GM21737 (cell line): ENCODE measurements at regions not wholly inside any gene's neighbourhood (a gene's known extent, or its start where the extent isn't known, plus 50 kb on each side); places are given as distances from the start of the nearest gene placed in this dataset.

Experiments used
- ATAC-seq: cut with Tn5 transposase; IDR thresholded peaks from one replicate; pipeline ENCODE4 v1.9.1; 2021; ENCODE audit warnings: mild to moderate bottlenecking, moderate library complexity; ENCODE audit not compliant: unreplicated experiment

DNA sequence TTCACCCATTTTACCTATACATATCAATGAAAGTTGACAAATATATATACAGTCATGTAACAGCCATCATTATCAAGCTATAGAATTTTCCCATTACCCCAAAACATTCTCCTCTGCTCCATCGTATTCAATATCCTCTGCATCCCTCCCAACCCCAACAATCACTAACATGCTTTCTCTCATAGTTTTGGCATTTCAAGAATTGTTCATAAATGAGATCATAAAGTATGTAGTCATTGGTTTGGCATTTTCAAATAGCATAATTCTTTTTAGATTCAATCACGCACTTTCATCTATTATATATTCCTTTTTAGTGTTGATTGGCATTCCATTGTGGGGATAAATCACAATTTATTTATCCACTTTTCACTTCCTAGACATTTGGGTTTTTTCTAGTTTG, 866.0 kb upstream of the TMEM132C start:
- no peak for ATAC-seq

DNA sequence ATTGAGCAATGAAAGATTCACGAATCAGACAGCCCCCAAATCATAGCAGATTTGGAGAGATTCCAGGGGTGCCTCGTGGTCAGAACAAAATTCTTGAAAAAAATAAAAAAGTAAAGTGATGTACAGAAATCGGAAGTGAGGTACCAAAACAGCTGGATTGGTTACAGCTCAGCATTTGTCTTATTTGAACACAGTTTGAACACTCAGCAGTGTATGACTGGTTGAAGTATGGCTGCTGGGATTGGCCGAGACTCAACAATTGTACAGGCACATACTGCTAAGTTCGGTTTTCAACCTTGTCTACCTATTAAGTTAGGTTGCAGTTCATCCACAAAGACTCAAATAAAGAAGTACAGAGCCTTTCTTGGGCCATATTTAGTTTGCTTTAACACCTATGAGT, 865.4 kb upstream of the TMEM132C start:
- ATAC-seq: no peak

DNA sequence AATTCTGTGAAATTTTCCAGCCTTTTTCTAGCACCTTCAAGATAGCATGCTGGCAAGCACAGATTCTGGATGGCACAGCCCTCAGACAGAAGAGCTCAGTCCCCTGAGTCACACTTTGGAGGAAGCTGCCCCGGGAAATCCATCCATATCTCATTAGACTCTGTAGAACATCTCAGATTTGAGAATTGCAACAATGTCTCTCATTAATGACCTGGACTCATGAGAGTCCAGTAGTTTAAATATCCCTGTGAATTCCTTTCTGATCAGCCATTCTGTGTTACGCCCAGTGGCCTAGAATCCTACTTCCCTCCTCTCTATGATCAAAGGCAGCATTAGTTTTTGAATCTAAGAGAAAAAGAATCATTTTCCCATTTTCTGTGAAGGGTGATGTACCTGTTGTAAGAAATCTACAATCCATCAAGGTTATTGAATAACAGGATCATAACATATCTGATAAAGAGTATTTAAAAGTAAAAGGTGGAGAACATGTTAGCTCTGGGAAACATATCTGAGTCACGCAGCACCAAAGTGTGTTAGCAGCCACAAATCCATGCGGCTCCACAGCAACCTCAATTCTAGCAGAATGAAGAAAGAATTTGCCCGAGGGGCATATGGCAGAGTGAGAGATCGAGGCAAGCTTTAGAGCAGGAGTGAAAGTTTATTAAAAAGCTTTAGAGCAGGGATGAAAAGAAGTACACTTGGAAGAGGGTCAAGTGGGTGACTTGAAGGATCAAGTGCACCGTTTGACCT, 855.6 kb upstream of the TMEM132C start:
- no peak for ATAC-seq

DNA sequence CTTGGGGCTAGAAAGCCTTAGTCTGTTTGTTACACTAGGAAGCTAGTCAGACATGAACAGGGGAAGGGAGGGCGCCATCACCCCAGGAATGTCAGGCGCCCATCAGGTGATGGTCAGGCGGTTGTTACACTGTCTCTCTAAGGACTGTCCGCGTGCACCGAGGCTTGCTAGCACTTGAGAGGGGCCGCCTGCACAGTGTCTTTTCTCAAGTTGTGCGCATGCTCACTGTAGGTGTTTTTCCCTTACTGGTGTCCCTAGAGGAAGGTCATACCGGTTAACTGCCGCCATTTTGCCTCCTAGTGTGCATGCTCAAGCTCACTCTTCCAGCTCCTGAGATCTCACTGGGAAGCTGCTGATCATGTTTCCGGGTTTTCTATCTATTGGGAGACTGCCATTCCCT, 855.0 kb upstream of the TMEM132C start:
- ATAC-seq: no peak

DNA sequence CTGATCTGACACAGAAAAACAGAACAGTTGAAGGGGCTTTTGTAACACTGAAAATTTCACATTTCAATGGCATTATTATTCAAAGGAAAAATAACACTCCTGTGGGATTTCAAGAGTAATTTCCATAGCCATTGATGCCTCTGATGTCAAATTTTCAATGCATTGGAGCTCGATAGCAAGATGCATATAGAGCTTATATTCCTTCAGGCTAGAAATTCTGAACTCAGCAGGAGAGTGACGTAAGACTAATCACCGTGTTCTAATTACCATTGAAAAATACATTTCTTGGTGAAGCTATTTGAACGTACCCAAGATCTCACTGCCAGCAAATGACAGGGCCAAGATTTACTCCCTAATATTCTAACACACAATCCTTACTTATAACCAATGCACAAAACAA, 854.1 kb upstream of the TMEM132C start:
- ATAC-seq: no peak

DNA sequence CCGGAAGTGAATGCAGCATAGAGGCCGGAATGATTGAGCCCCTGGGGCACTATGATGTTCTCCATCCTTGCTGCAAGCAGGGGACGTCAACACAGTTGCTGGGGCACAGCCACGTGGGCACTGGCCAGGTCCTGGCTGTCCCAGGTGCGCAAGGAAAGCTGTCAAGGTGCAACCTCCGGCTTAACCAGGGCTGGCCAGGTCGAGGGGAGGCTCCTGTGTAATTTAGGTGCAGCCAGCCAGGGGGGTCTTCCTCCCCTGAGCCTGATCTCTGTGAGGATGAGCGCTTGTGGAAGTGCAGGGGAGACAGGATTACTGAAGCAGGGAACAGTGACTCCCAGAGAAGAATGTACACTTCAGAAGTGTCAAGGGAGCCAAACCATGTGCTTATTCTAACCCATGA, 852.8 kb upstream of the TMEM132C start:
- no peak for ATAC-seq

DNA sequence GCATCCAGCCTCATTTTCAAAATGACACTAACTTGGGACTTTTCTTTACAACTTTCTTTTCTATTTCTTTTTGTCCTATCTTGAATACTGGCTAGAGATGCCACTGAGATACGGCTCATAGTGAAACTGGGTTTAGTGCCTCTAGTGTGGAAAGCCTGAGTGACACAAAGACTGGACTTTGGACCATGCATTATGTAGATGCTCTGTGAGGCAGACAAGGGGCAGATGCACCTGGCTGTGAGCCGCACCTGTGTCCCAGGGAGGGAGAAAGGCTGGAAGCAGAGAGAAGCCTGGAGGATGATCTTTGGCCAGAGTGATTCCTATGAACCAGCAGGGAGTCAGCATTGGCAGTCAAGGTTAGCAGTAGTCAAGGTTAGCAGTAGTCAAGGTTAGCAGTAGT, 852.3 kb upstream of the TMEM132C start:
- no peak for ATAC-seq

DNA sequence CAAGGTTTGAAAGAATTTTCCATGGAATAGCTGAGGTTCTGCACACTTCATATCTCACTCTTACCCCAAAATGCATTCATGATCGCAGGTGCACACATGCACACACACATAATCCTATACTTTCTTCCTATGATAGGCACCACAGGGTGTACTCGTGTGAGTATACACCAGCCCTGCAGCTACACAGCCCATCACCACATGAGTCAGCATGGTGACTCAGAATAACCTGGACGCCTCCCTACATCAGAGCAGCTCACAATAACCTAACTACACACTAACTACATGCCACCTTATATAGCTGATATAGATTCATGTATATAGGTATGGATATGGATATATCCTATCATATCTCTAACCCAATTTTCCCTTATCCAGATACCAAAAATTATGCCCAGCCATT, 850.2 kb upstream of the TMEM132C start:
- no peak for ATAC-seq

DNA sequence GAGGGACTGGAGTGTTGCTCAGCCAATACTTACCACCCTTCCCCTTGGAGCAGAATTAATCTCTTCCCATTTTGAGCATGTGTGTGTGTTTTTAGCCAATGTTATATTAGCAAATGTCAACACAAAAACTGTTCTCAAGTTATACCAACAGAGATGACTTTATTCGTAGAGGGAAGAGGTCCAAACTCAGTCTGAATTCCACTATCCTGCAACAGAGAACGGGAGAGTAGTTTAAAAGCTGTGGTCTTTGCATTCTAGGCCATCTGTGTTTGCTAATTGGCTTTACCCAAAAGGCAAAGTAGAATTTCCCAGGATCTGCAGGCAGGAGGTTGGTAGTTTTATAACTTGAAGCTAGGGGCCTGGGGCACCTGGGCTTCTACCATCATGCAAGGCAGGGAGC, 847.9 kb upstream of the TMEM132C start:
- ATAC-seq: no peak

DNA sequence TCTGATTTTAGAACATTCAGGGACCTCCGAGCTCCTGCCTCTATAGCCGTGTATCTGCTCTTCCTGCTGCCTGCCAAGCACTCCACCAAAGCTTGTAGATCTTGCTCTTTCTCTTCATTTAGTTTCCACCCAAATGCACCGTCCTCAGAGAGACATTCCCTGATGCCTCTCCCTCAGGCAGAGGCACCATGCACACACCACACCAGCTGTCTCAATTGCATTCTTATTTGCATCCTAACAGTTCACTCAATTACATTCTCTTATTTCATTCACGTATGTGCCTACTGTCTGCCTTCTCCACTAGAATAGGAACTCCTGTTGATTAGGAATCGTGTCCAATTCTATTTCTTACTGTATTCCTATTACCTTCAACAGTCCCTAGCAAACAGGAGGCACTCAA, 845.4 kb upstream of the TMEM132C start:
- ATAC-seq: no peak

DNA sequence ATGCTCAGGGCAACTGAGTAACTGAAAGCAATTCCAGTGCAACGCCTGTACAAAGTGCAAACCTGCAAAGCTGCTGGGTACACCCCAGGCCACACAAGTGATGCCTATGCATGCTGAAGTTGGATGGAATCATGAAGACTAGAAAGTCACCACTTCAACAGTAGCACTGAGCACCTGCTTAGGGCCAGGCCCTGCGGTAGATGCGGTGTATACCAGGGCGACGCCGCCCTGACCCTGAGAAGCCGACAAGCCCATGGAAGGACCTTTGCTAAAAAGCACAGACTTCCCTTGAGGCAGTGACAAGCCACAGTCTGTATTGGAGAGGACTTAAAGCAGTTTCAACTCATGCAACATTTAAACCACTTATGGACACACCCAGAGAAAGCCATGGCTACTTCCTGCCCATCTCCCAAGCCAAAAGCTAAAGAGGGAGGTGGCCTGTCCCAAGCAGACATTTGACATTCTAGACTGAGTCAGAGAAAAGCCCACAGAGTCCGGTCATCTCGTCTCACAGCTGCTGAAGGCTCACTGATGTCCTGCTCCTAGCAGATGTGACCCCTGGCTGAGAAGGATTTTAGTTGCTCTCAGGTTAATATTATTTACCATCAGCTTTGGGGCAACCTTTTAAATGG, 843.9 kb upstream of the TMEM132C start:
- ATAC-seq: no peak

DNA sequence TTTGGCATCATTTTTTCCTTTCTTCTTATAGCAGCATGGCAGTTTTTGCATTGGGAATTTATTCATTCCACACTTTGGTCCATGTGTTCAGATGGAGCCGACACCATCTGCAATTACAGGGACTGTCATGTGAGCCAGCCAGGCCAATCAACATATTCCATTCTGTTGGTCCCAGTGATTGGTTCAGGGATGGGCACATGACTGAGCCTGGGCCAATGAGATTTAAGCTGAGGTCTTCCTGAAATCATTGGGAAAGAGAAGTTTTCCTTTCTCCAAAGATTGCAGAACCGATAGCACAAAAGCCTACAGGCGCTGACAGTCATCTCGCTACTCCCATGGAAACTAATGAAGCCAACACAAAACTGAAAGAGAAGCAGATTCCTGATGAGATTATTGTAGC, 841.5 kb upstream of the TMEM132C start:
- no peak for ATAC-seq

DNA sequence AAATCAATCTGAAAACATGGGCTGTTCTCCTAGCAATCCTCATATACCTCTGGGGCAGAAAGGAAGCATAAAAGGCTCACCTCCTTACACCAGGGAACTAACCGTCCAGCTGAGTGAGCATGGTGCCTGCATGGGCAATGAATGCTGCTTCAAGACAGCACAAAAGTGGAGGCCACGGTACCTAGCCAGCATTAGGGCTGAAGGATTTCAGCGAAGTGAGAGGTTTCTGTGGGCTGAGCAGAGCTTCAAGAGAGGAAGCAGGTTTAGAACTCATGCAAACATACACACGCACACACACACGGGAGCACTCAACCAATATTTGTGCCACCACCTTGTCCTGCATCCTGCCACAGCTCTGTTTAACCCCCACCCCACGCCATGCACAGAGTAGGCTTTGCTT, 838.5 kb upstream of the TMEM132C start:
- no peak for ATAC-seq

DNA sequence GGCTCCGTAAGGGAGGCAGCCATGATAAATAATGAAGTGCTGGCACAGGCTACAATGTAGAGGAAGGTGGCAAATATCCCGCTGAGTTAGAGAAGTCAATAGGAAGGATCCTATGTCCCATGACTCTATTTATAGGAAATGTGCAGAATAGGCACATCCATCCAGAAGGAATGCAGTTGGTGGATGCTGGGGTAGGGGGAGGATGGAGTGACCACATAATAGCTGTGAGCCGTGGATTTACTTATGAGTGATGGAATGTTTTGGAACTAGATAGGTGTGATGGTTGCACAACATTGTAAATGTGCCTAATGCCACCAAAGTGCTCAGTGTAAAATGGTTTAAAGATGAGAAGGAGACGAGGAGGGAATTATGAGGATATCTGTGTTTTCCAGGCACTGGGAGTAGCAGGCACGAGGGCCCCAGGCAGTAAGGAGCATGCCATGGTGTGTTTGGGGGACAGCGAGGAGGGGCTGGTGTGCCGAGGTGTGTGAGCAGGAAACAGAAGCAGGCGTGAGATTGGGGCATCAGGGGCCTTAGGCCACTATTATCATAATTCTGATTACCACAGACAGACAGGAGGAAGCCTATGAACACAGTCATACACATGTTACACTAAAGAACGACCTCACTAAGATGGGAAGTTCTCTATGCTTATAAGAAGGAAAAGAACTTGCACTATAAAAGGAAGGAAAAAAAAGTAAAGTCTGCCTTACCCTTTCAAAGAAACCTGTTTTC, 837.3 kb upstream of the TMEM132C start:
- no peak for ATAC-seq

DNA sequence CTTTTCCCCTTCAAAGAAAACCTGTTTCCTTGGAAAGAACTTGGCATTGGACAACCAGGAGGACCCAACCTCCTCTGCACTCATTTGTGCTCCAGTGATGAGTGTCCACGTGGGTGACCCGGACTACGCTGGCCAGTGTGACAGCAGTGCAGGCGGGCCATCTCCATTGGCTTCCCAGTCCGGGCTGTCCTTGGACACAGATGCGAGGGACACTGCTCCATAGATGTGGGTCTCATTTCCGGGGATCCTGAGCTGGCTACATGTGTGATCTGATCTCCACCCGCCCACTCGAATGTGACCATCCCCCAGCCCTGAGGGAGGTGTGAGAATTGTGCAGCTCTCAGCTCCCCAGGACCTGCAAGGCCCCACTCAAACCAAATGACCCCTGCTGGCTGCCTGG, 836.6 kb upstream of the TMEM132C start:
- ATAC-seq: no peak

DNA sequence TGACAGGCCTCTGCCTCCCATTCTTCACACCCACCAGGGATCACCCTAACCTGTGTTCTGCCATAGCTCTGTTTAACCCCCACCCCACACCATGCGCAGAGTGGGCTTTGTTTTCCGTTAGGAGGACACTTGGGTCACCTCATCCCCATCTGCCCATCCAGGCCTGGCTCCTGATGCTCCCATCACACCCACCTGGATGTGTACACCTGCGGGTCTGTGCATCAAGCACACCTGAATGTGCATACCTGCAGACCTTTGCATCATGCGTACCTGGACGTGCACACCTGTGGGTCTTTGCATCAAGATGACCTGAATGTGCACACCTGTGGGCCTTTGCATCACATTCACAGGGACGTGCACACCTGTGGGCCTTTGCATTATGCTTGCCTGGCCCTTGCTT, 835.8 kb upstream of the TMEM132C start:
- no peak for ATAC-seq

DNA sequence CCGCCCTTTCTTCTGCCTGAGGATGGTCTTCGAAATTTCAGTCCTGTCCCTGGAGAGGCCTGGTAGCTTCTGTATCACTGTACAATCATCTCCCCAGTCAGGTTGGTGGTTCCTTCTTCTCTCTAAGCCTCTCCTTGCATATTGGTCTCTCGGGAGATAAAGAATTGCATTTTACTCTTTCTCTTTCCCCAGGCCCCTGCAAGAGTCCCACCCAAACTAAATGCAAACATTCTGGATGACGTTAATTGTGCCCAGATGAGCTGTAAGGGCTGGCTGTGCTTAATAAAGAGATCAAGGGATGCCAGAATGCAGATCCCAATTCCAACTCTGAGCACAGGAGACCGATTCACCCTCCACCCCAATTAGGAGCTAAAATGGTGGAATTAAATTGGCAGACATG, 835.4 kb upstream of the TMEM132C start:
- ATAC-seq: no peak

DNA sequence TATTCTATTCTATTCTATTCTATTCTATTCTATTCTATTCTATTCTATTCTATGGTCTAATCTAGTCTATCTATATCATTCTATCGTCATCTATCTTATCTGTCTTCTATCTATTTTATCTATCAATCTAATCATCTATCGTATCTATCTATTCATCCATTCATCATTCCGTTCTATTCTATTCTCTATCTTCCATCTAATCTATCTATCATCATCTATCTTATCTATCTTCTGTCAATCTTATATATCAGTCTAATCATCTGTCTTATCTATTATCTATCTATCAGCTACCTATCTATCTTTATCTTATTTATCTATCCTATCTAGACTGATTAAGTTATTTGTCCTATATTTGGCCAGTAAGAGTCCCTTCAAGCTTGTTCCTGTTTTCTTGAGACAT, 831.5 kb upstream of the TMEM132C start:
- no peak for ATAC-seq

DNA sequence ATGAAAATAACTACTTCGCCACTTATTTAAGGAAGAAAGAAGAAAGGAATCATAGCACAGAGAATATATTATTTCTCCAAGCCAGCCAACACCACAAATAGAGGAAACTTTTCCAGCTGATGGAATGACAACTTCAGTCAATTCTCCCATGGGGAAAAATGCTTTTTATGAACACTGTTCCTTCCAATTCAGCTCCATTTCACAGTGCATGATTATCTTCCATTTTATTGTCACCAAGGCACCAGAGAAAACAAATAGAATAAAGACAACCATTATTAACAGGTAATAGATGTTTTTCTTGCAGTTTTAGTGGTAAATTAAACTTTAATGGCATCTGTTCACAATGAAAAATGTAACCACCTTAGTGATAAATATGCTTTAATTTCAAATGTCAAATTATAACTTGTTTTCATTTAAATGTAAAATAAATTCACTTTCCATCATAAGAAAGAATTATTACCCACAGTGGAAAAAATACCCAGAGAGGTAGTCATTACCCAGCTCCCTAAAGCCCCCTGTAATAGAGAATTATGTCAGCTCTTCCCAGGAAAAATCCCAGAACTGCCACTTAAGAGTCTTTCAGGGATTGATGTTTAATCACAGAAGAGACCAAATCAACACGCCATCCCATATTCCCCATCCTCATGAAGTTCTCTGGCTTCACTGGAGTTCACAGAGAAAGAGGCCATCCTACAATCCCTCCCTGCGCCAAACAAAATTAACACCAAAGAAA, 828.3 kb upstream of the TMEM132C start:
- no peak for ATAC-seq

DNA sequence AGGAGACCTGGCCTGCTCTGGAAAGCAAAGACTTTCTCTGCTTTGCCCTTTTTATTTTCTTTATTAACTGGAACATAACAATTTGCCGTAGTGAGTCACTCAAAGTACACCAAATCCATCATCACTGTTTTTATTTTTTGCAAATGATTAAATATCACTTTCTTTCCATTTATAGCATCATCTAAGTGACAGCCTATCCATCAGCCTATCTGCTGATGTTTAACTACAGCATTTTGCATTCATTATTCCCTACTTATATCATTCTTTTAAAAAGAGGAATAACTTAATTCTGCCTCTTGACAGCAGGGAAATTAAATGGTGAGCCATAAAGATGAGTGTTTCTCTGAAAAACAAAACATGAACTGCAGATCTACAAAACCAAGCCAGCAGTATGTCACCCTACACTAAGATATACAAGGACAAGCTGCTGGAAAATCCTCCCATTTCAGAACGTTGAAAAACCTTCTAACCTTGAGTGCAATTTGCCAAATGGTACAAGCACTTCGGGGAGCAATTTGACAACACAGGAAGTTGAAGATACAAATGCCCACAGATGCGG, 821.3 kb upstream of the TMEM132C start:
- ATAC-seq: no peak

DNA sequence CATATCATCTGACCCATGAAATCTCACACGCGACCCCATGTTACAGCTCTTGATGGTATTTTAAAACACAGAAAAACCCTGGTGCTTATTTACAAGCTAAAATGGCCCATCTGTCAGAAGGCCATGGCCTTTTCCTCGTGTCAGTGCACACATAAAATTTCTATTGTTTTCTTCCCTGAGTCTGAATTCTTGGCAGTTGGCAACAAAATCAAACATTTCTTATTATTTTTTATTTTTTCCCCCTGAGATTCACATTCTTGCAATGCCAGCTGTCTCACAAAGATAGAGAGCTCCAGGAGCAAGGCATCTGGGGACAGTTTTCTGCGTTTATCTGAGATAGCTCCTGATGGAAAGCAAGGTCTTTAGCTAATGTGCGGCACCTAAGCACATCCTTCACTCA, 818.1 kb upstream of the TMEM132C start:
- no peak for ATAC-seq
